HG02798 (cell line): ENCODE measurements at regions not wholly inside any gene's neighbourhood (a gene's known extent, or its start where the extent isn't known, plus 50 kb on each side); places are given as distances from the start of the nearest gene placed in this dataset.
"Not testable (repeated sequence)": the region's sequence is repeated elsewhere in the genome, so short reads cannot be mapped to it uniquely, and the experiment has no call there.

Experiments used
- ATAC-seq: cut with Tn5 transposase; IDR thresholded peaks from one replicate; pipeline ENCODE4 v1.9.1; 2021; ENCODE audit warnings: mild to moderate bottlenecking; ENCODE audit not compliant: unreplicated experiment, poor library complexity

DNA sequence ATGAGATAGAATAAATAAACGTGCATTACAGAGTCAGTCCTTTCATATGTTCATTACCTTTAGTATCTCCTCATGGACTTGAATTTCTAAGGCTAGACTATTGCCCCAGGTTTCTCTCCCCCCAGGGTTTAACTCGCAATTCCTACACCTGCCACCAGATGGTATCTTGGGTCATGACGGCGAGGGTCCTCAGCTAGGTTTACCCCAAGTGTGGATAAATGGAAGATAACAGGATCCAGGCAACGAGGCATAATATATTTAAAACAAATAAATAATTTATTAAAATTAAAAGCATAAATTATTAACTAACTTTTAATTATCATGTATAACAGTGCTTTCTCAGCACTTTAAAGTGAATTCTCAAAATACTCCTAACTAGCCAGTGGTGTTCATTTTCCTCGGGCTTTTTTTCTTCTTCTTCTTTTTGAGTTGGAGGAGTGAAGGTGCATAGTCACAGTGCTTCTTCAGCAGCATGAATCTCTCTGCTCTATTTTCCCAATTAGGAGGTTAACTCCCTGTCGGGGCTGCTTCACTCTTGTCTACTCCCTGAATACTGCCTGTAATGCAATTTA lies 243.5 kb upstream of the CAND1 start:
- ATAC-seq = peak; percentile 89

DNA sequence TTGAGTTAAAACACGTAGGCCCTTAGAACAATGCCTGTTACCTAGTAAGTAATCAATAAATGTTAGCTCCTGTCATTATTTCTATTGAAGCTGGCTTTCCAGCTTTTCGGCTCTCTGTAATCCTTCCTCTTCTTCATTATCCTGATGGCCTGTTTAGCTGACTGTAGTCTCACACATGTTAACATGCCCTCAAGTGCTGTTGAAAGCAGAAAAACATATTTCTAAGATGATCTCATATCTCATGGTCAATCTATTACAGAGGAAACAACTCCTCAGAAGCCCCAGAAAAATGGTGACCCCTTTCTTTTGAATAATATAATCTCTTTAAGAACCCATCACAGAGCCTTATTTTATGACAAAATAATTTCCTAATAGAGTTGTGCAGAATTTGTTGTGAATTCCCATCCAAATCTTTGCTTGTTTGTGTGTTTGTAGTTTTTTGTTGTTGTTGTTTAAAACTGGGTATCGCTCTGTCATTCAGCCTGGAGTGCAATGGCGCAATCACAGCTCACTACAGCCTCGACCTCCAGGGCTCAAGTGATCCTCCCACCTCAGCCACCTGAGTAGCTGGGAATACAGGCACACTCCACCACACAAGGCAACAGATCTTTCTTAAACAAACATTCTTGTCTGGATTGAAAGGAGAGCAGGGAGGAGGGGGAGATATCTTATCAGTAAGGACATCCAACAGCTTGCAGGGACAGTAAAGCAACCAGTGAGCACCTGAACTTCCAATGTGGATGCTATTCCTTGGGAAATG lies 242.5 kb upstream of the CAND1 start:
- no peak for ATAC-seq

DNA sequence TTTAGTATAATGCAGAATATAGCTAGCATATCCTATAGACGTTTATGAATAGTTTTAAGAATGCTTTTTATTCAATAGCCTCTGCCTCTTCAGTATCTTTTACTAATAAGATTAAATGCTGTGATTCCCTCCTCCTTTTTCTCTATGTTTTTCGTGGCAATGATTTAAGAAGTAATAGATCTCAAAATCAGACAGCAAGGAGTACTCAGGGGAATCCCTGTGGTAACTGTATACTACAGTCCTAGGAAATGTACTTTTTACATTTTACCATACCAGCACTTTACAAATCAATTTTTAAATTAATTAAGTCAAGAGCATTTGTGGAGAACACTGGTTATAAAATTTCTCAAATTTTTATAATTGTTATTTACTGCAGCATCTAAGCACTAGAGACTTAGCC lies 240.6 kb upstream of the CAND1 start:
- ATAC-seq = no peak

DNA sequence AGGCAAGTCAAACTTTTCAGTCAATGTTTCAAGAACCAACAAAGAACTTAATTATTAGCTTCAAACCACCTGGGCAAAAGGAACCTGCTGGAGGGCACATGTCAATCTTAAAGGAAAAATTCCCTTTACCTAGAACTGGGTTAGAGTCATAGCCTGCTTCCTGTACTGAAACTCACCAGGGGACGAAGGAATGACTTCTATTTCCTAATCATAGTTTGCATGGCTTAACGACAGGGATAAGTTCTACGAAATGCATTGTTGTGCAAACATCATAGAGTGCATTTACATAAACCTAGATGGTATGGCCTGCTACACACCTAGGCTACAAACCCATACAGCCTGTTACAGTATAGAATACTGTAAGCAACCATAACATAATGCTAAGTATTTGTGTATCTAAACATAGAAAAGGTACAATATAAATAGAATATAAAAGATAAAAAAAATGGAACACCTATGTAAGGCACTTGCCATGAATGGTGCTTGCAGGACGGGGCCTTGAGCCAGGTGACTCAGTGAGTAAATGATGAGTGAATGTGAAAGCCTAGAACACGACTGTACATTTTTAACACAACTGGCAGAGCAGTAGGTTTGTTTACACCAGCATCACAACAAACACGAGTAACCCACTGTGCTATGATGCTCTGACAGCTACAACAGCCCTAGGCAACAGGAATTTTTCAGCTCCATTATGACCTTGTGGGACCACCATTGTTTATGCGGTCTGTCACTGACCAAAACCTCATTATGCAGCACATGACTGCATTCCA lies 234.9 kb upstream of the CAND1 start:
- no peak for ATAC-seq

DNA sequence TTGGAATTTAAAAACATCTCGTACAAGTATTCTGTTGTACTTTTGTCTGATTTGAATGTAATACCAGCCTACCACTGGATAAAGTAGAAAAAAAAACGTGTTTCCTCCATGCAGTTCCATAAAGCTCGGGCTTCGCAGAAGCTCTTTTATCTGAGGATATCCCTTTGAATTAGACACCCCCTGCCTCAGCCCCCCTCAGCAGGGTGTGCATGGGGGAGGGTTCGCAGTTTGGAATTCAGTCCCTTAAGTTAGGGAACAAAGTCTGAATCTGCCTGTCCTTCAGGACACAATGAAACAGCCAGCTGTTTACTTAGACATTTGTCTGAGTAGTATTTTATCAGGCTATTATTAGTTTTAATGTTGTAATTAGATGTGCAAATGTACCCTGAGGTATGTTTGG lies 234.0 kb upstream of the CAND1 start:
- no peak for ATAC-seq

DNA sequence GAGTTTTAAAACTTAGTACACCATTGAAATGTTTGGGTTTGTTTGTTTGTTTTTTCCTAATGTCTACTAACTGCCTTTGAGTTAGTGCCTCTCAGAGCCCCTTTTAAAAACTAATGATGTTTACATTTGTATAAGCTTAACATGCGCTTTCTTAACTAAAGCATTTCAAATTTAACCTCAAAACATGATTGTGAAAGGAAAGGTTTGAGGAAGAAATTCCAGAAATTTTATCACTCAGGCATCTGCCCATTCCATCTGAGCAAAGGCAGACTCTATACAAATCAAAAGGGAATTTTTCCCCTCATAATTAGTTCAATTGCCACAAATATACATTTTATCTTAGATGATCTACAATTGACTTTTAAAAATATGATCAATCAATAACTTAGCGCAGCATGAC lies 230.7 kb upstream of the CAND1 start:
- ATAC-seq = no peak

DNA sequence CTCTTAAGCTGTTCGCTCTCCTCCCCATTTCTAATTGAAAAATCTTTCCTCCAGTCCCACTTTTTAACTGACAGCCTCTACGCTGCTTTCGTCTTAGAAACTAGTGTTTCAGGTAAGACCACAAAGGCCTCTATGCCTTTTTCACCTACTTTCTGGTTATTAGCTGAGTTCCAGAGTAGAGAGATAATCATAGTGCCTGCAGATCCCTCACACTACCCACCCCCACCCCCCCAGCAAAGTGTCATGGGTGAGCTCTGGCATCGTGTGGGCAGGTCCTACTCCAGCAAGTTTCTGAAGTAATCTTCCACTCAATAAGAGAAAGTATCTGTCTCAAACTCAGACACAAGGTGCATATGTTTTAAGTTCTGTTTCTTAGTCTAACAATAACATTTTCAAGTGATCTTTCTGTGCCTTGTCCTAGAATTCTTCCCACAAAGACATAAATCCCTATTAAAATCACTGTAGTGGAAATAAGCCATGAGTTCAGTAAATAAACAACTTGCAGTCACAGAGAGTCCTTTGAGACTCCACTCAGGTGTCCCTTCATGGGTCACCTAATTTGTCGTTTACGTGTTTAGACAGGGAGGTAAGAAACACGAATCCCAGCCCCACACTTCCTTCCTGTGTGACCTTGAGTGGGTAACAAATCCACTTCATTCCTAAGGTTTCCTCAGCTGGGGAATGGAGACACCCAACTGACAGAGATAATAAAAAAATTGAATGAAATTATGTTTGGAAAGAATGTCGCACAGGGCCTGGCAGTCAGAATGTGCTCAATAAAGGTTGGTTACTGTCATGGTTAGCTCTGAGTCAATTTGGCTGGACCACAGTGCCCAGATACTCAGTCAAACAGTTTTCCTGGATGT lies 228.9 kb upstream of the CAND1 start:
- no peak for ATAC-seq

DNA sequence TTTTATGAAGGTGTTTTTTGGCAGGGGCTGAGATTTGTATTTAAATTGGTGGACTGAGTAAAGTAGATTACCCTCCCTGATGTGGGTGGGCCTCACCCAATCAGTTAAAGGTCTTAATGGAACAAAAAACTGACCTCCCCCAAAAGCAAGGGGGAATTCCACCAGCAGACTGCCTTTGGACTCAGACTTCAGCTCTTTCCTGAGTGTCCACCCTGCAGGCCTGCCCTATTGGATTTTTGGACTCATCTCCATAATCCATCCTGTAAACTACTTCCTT lies 228.4 kb upstream of the CAND1 start:
- no peak for ATAC-seq

DNA sequence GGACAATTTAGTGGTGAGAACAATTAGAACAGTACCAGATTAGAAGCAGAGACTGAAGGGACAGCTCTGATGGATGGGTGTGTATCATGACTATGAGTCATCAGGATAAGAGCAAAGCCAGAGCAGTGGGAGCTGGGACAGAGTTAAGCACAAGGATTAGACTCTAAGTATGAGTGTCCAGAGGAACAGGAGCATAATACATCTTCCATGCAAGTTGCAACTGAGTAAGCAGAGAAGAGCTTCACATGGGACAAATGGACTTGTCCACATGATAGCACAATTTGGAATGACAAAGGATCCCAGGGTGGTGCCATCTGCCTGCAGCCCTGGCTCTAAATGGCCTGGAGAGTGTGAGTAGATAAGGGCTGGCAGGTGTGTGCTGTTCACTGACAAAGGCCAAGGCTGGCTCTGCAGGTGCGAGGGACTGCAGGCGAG lies 226.4 kb upstream of the CAND1 start:
- ATAC-seq = no peak

DNA sequence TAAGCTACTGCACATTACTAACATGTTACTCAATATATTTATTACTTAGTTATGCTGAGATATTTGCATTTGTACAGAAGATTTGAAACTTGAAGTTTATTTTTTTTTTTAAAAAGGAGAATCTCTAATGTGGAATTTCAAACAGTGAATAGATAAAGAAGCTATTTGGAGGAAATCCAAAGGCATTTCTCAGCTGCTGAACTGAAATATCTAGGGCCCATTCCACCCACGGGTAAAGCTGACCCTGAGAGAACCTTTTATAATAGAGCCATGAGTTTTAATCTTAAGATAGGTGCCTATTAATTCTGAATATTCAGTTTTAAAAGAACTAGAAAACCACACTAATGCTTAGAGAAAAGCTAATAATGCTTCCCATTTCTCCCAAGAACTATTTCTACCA lies 225.4 kb upstream of the CAND1 start:
- ATAC-seq = no peak

DNA sequence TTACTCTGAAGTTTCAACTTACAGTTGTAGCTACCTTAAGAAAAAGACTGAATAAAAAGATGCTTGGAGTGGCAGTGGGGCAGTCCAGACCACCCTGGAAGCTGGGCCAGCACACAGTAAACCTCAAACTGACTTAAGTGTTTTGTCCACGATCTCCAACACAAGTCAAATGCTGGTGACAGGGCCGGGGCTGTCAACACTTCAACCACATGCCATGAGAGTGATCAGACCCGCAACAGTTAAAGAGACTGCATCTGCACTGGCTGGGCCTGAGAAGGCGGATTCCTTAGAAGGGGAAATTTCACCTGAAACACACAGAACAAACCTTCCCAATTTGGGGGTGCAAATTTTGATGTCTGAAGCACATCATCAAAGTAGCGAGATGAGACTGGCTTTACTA lies 223.5 kb upstream of the CAND1 start:
- no peak for ATAC-seq

DNA sequence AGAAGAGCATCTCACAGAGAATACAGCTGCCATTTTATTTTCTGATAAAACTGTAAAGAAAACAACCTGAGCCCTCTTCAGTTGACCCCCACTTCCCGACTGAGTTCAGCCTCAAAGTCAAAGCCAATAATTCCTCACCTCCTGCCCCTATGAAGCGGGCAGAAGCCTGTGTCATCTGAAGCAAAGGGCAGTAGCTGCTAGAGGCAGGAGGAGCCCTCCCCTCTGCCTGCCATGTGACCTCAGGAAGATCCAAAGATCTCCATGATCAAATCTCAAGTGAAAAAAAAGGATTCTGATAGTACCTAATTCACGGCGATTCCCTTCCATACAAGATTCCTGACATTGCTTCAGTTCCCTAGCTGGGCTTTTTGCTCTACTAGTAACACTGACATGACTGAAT lies 223.1 kb upstream of the CAND1 start:
- ATAC-seq = no peak

DNA sequence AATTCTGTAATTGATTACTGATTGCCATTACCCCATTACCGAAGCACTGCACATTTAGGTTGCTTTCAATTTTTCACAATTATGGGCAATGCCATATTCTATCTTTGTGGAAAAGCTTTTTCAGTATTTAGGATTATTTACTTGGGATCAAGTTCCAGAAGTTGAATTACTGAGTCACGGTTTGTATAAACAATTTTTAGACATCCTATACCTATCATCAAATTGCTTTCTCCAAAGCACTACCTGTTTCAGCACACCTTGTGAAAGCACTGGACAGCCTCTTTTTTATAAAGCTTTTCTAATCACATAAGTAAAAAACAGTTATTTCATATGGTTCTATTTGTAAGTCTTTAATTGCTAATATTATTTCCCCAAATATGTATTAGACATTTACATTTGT lies 221.5 kb upstream of the CAND1 start:
- ATAC-seq = no peak

DNA sequence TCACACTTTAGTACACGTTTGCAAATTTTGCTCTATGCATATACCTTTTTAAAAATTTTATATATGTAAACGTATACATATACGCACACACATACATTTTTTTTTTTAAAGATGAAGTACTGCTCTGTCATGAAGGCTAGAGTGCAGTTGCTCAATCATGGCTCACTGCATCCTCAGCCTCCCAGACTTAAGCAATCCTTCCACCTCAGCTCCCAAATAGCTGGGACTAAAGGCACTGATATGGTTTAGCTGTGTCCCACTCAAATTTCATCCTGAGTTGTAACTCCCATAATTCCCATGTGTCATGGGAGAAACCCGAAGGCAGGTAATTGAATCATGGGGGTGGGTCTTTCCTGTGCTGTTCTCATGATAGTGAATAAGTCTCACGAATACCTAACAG lies 220.8 kb upstream of the CAND1 start:
- ATAC-seq = no peak

DNA sequence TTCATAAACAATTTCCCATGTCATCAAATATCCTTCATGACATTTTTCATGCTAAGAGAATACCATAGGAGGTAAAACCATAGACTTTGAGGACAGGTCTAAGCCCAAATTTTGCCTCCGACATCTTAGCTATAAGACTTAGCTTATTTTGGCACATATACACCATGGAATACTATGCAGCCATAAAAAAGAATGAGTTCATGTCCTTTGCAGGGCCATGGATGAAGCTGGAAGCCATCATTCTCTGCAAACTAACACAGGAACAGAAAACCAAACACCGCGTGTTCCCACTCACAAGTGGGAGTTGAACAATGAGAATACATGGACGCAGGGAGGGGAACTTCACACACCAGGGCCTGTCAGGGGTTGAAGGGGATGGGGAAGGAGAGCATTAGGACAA lies 220.0 kb upstream of the CAND1 start:
- ATAC-seq = not testable (repeated sequence)

DNA sequence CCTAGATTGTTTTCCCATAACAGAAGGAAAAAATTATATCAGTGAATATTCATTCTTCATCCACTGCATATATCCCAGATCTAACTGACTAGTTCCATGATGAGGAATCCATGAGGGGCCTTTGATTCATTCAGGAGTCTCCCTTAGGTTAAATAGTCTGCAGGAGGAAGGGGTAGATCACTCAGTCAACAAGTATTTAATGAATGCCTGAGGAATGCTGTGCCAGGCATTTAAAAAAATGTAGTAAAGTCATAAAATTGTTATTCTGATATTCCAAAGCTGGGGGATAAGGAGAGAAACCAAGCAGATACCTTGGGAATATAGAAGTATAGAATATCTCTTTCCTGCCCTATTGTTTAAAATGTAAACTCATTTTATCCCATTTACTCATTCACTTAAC lies 216.2 kb upstream of the CAND1 start:
- ATAC-seq = no peak

DNA sequence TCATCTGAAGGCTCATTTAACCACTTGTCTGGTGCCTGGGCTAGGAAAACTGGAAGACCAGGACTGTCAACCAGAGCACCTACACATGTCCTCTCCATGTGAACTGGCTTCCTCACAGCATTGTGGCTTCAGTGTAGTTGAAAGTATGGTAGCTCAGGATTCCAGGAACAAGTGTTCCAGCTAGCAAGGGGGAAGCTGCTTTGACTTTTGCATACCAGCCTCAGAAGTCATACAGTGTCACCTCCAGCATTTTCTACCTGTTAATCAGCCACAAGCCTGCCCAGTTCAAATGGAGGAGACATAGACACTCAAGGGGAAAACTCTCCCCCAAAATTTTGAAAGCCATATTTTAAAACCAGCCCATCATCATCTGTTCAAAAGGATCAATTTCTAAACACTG lies 212.8 kb upstream of the CAND1 start:
- ATAC-seq = no peak

DNA sequence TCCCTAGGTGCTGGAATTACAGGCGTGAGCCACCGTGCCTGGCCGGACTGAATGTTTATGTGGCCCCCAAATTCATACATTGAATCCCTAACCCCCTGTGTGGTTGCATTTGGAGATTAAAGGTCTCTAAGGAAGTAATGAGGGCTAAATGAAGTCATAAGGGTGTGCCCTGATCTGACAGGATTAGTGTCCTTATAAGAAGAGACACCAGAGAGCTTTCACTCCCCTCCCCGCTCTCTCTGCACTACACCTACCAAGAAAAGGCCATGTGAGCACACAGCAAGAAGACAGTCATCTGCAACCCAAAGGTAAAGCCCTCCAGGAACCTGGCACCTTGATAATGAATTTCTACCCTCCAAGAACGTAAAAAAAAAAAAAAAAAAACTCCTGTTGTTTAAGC lies 212.1 kb upstream of the CAND1 start:
- ATAC-seq = no peak

DNA sequence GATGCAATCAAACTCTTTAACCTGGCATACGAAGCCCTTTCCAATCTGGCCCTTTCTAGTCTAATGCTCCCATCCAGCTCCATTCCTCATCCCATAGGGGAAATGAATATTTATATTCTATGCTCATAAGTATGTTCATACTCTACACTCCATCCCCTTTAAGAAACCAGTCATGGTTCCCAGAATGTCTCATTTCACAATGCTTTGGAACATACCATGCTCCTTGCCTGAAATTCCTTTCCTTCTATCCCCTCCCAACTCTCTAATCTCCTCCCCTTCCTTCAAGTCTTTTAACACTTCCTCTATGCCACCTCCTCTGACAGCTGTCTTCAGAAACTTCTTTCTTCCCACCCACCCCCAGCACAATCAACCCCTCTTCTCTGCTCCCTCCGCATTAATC lies 207.0 kb upstream of the CAND1 start:
- no peak for ATAC-seq

DNA sequence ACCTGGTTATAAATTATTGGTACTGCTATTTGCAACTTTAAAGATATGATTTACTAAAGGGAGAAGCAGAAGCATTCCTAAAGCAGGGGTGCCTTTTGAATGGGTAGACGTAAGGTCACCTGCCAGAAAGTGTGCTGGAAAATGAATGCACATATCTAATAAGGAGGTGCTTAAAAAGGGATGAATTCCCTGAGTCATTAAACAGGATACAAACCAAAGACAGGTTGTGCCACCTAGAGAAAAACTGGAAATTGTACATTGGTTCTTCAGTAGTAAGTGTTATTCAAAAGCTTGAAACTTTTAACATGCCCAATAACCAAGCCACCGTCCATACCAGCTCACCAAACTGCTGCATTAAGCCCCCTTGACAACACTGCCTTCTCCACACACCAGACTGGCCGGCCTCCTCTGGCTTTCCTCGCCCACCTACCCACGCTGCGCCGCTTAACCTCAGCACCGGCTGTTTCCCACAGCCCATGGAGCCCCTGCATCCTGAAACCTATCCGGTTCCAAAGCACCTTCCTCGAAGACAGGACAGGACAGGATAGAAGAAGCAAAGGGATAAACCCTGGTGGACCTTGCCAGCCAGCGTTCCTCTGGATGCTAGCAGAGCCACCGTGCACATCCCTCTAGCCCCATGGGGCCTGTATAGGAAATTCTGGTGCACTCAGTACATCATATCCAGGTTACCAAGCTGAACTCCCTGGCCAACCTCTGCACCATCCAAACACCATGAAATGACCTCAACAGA lies 201.5 kb upstream of the CAND1 start:
- no peak for ATAC-seq
